CD14-positive monocyte (primary cell): ENCODE measurements at regions not wholly inside any gene's neighbourhood (a gene's known extent, or its start where the extent isn't known, plus 50 kb on each side); places are given as distances from the start of the nearest gene placed in this dataset.

Source experiments
- DNase-seq, 3 donors: peaks; one replicate each; pipeline ENCODE4 v3.0.0-alpha.2; 2011 to 2022
- H2AFZ ChIP-seq: 2 replicates; pipeline ENCODE4 v1.6.0; 2012; ENCODE audit warnings: mild to moderate bottlenecking, low read depth, low read length, inconsistent platforms; ENCODE audit not compliant: insufficient read depth, poor library complexity, severe bottlenecking
- H3K27ac ChIP-seq, 2 donors: 1 replicate in 1 of 2; 2 replicates in 1 of 2; pipeline ENCODE4 v1.5.1; 2012 to 2013; ENCODE audit warnings: low read length in 2 of 2, control low read depth in 1 of 2, inconsistent platforms in 1 of 2, low read depth in 1 of 2, mild to moderate bottlenecking in 1 of 2
- H3K27me3 ChIP-seq, 2 donors: one replicate each; pipeline versions ENCODE4 v1.6.0 to v1.6.1; 2011 to 2013; ENCODE audit warnings: low read length in 2 of 2; ENCODE audit not compliant: control insufficient read depth in 2 of 2, insufficient read depth in 2 of 2
- H3K36me3 ChIP-seq, 2 donors: replicated peaks in 1 of 2; 1 replicate in 1 of 2; 2 replicates in 1 of 2; pipeline versions ENCODE4 v1.5.1 to v1.6.1; 2012 to 2013; ENCODE audit warnings: low read length in 2 of 2, control low read depth in 1 of 2, inconsistent platforms in 1 of 2, mild to moderate bottlenecking in 1 of 2; ENCODE audit not compliant: insufficient read depth in 2 of 2, control insufficient read depth in 1 of 2
- H3K4me1 ChIP-seq, 2 donors: 1 replicate in 1 of 2; 2 replicates in 1 of 2; pipeline versions ENCODE4 v1.5.1 to v1.6.1; 2012 to 2013; ENCODE audit warnings: low read length in 2 of 2, control low read depth in 1 of 2, inconsistent platforms in 1 of 2, mild to moderate bottlenecking in 1 of 2, moderate library complexity in 1 of 2; ENCODE audit not compliant: insufficient read depth in 2 of 2, control insufficient read depth in 1 of 2
- H3K4me2 ChIP-seq: replicated peaks from 2 replicates; pipeline ENCODE3; 2012; ENCODE audit warnings: low read length, moderate library complexity, mild to moderate bottlenecking; ENCODE audit not compliant: poor library complexity, severe bottlenecking; ENCODE audit errors: extremely low read depth
- H3K4me3 ChIP-seq, 3 experiments: fragments of 200-600 bp in 1 of 3; sonication (generic) in 1 of 3; replicated peaks in 1 of 3; 1 replicate in 2 of 3; 2 replicates in 1 of 3; pipeline ENCODE4 v1.5.1; 2011 to 2013; ENCODE audit warnings: low read length in 3 of 3, mild to moderate bottlenecking in 3 of 3, control low read depth in 2 of 3, low read depth in 2 of 3, inconsistent platforms in 1 of 3, moderate library complexity in 1 of 3
- H3K79me2 ChIP-seq: 2 replicates; pipeline ENCODE4 v1.6.0; 2012; ENCODE audit warnings: mild to moderate bottlenecking, control low read depth, inconsistent platforms, low read length, moderate library complexity; ENCODE audit not compliant: insufficient read depth
- H3K9ac ChIP-seq: 2 replicates; pipeline ENCODE4 v1.6.0; 2017; ENCODE audit warnings: low read length, mild to moderate bottlenecking; ENCODE audit not compliant: insufficient read depth, poor library complexity, severe bottlenecking
- H3K9me3 ChIP-seq, 2 donors: replicated peaks in 1 of 2; 1 replicate in 1 of 2; 2 replicates in 1 of 2; pipeline versions ENCODE4 v1.5.1 to v1.6.1; 2012 to 2013; ENCODE audit warnings: low read length in 2 of 2, control low read depth in 1 of 2; ENCODE audit not compliant: control insufficient read depth in 1 of 2, insufficient read depth in 1 of 2
- H4K20me1 ChIP-seq: 2 replicates; pipeline ENCODE4 v1.6.0; 2012; ENCODE audit warnings: mild to moderate bottlenecking, low read length, control low read depth, moderate library complexity; ENCODE audit not compliant: insufficient read depth
- H3K27ac Mint-ChIP-seq, 7 donors: one replicate each; pipeline ENCODE4 v1.8.0; 2020; ENCODE audit warnings: mild to moderate bottlenecking in 7 of 7, mixed read lengths in 7 of 7, moderate library complexity in 6 of 7, inconsistent platforms in 2 of 7
- H3K27me3 Mint-ChIP-seq, 3 donors: one replicate each; pipeline ENCODE4 v1.8.0; 2021 to 2022; ENCODE audit warnings: low read depth in 3 of 3, mild to moderate bottlenecking in 3 of 3, mixed read lengths in 3 of 3, moderate library complexity in 3 of 3, inconsistent platforms in 1 of 3
- H3K36me3 Mint-ChIP-seq, 2 donors: one replicate each; pipeline ENCODE4 v1.8.0; 2020; ENCODE audit warnings: mixed read lengths in 2 of 2, inconsistent platforms in 1 of 2, mild to moderate bottlenecking in 1 of 2
- H3K4me1 Mint-ChIP-seq: one replicate; pipeline ENCODE4 v1.8.0; 2020; ENCODE audit warnings: mild to moderate bottlenecking, mixed read lengths
- H3K4me3 Mint-ChIP-seq, 2 donors: one replicate each; pipeline ENCODE4 v1.8.0; 2020; ENCODE audit warnings: mild to moderate bottlenecking in 2 of 2, mixed read lengths in 2 of 2, moderate library complexity in 1 of 2
- H3K9me3 Mint-ChIP-seq, 7 donors: one replicate each; pipeline ENCODE4 v1.8.0; 2020 to 2022; ENCODE audit warnings: mixed read lengths in 7 of 7, mild to moderate bottlenecking in 6 of 7, moderate library complexity in 6 of 7, inconsistent platforms in 2 of 7
- WGBS: methylation state at CpG from one replicate; pipeline ENCODE4 v1.1.5; 2013; ENCODE audit warnings: missing lambda C conversion rate; ENCODE audit not compliant: insufficient coverage; 5-methylcytosine and 5-hydroxymethylcytosine counted together
- intact Hi-C, 2 donors: fragments of 100-400 bp; cut with micrococcal nuclease; formaldehyde crosslinking; loops; one replicate each; pipeline versions ENCODE4 v1.15.0 to v1.15.1; 2023
- TF ChIP-seq, protein P1 (sequence below): fragments of 200-600 bp; IDR thresholded peaks from one replicate; pipeline ENCODE4 v1.8.0; 2022; ENCODE audit warnings: antibody characterized with exemption, mild to moderate bottlenecking

DNA sequence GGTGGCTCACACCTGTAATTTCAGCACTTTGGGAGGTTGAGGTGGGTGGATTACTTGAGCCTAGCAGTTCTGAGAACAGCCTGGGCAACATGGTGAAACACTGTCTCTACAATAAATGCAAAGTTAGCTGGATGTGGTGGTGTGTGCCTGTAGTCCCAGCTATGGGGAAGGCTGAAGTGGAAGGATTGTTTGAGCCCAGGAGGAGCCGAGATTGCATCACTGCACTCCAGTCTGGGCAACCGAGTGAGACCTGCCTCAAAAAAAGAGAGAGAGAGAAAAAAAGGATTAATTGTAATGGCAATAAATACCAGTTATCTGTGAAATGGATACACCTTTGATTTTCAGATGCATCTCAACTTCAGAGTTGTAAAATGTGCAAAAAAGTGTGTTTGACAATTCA lies 58.8 kb downstream of the SPRY1 start:
- Mint-ChIP-seq H3K4me3 (peak overlapping the region in 1 of 2 donors; percentile 33), H3K27me3 (peaks cover 6 to 15% (median 10%) of the 10 kb centered on the region in 3 donors), H3K27ac (peak overlapping the region in 4 of 7 donors; percentile 16 to 78 (median 38)), H3K9me3 (peaks cover 0 to 3% (median 0%) of the 10 kb centered on the region in 7 donors), H3K4me1 (peaks cover 27% of the 10 kb centered on the region), H3K36me3 (no peaks in the 10 kb centered on the region)
- Histone ChIP-seq H4K20me1 (no peaks in the 10 kb centered on the region), H3K4me1 (peaks cover 25 to 28% of the 10 kb centered on the region in 2 donors), H3K9ac (no peak overlapping the region), H3K4me3 (no peak overlapping the region), H3K36me3 (no peaks in the 10 kb centered on the region), H2AFZ (no peak overlapping the region), H3K27ac (no peak overlapping the region), H3K9me3 (no peaks in the 10 kb centered on the region), H3K4me2 (no peak overlapping the region), H3K27me3 (peaks cover 3 to 4% of the 10 kb centered on the region in 2 donors), H3K79me2 (no peaks in the 10 kb centered on the region)
- TF ChIP-seq, protein P1, sequence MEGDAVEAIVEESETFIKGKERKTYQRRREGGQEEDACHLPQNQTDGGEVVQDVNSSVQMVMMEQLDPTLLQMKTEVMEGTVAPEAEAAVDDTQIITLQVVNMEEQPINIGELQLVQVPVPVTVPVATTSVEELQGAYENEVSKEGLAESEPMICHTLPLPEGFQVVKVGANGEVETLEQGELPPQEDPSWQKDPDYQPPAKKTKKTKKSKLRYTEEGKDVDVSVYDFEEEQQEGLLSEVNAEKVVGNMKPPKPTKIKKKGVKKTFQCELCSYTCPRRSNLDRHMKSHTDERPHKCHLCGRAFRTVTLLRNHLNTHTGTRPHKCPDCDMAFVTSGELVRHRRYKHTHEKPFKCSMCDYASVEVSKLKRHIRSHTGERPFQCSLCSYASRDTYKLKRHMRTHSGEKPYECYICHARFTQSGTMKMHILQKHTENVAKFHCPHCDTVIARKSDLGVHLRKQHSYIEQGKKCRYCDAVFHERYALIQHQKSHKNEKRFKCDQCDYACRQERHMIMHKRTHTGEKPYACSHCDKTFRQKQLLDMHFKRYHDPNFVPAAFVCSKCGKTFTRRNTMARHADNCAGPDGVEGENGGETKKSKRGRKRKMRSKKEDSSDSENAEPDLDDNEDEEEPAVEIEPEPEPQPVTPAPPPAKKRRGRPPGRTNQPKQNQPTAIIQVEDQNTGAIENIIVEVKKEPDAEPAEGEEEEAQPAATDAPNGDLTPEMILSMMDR: no peak
- 36% methylated on average over 2 of the region's 2 CpGs for WGBS
- intact Hi-C loops: no loop called here
- DNase-seq: peak in 2 of 3 donors; percentile 11 to 26

DNA sequence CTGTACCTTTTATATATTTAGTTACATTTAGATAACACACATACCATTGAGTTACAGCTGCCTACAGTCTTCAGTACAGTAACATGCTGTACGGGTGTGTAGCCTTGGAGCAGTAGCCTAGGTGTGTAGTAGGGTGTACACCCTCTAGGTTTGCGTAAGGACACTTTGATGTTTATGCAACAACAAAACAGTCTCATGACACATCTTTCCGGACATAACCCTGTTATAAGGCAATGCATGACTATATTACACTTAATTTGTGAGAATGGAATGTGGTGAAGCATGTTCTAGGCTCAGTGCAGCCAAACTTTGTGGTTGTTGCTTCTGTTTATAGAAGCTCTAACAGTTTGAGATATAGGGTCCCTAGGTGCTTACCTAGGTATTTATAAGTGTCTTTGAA lies 65.4 kb downstream of the SPRY1 start:
- no peak overlapping the region for H3K4me2 ChIP-seq
- no peaks in the 10 kb centered on the region for H3K9me3 Mint-ChIP-seq
- no peaks in the 10 kb centered on the region for H4K20me1 ChIP-seq
- no peaks in the 10 kb centered on the region for H3K27me3 ChIP-seq
- H3K4me3 Mint-ChIP-seq: no peak overlapping the region
- no peak overlapping the region for H3K27ac ChIP-seq
- TF ChIP-seq, protein P1: no peak
- H3K36me3 ChIP-seq: no peaks in the 10 kb centered on the region
- no peak overlapping the region for H3K27ac Mint-ChIP-seq
- H3K4me1 ChIP-seq: peaks cover 4% of the 10 kb centered on the region in 2 donors
- peaks cover 4% of the 10 kb centered on the region for H3K4me1 Mint-ChIP-seq
- no peaks in the 10 kb centered on the region for H3K79me2 ChIP-seq
- no peak overlapping the region for H3K9ac ChIP-seq
- no peaks in the 10 kb centered on the region for H3K9me3 ChIP-seq
- intact Hi-C loops: no loop called here
- H3K36me3 Mint-ChIP-seq: no peaks in the 10 kb centered on the region
- DNase-seq: no peak
- H3K4me3 ChIP-seq: no peak overlapping the region
- no peak overlapping the region for H2AFZ ChIP-seq
- no CpG with 5 or more reads among the region's 3 CpGs for WGBS
- peaks cover 0 to 9% (median 6%) of the 10 kb centered on the region in 3 donors for H3K27me3 Mint-ChIP-seq
